ENCODE measurements at regions not wholly inside any gene's neighbourhood (a gene's known extent, or its start where the extent isn't known, plus 50 kb on each side); places are given as distances from the start of the nearest gene placed in this dataset.

GRCh38 chr3:70737666-70738290, 425.3 kb upstream of the MDFIC2 start:
- TF ChIP-seq CTCF (conservative IDR thresholded peaks at IDR 0.05; ENCODE audit: low read length), result no peak
- TF ChIP-seq EZH2phosphoT487 (IDR thresholded peaks at IDR 0.05; ENCODE audit: borderline replicate concordance, low read depth, low read length), result no peak

Data from OCI-LY7 (cell line).